HCT116 (cell line): ENCODE measurements at regions not wholly inside any gene's neighbourhood (a gene's known extent, or its start where the extent isn't known, plus 50 kb on each side); places are given as distances from the start of the nearest gene placed in this dataset.

Source experiments
- ATAC-seq: fragments of 200-7000 bp; cut with Tn5 transposase; 2 replicates; pipeline ENCODE4 v1.9.1; 2020; ENCODE audit warnings: mild to moderate bottlenecking, moderate library complexity
- BruUV-seq: library from RNA; stranded (reverse); fragments of 400-500 nt; replicated peaks from 2 replicates; lab custom pipeline; 2021; lab: Mats Ljungman, UMichigan
- CTCF ChIA-PET: fragments of 300-600 bp; sonication (Branson Sonifier 250); formaldehyde crosslinking; loops from one replicate; lab custom pipeline; 2021; ENCODE audit warnings: antibody characterized with exemption; lab: Charles Lee
- POLR2A ChIA-PET: fragments of 300-600, 350-600 bp; sonication (Branson Sonifier 250); formaldehyde crosslinking; loops from one replicate; lab custom pipeline; 2021; ENCODE audit warnings: antibody characterized with exemption; lab: Charles Lee
- RAD21 ChIA-PET, 2 experiments: fragments of 300-600 bp; sonication (Branson Sonifier 250); formaldehyde crosslinking; loops; one replicate each; lab custom pipeline; 2023; ENCODE audit warnings: low total read pairs in 2 of 2; ENCODE audit not compliant: uncharacterized antibody in 2 of 2, unreplicated experiment in 2 of 2, low non-redundant PET in 1 of 2; lab: Charles Lee
- DNase-seq: peaks from one replicate; pipeline ENCODE4 v3.0.0-alpha.2; 2010; ENCODE audit warnings: low read depth, low spot score
- H2AFZ ChIP-seq: fragments of 200-600 bp; shearing (Covaris generic), sonication (generic); 2 replicates; pipeline ENCODE4 v1.6.1; 2017; ENCODE audit warnings: low read depth, mixed run types, mixed read lengths, antibody characterized with exemption, low read length; ENCODE audit not compliant: poor library complexity, severe bottlenecking
- H3K27ac ChIP-seq: 2 replicates; pipeline ENCODE4 v1.5.1; 2012; ENCODE audit warnings: low read depth, low read length
- H3K27me3 ChIP-seq: fragments of 200-600 bp; sonication (generic); 2 replicates; pipeline ENCODE4 v1.6.1; 2016; ENCODE audit warnings: mixed run types, low read length, mixed read lengths; ENCODE audit not compliant: insufficient read depth
- H3K36me3 ChIP-seq, 2 experiments: fragments of 200-500 bp in 1 of 2; fragments of 200-600 bp in 1 of 2; sonication (Bioruptor generic) in 1 of 2; sonication (generic) in 1 of 2; 2 replicates each; pipeline versions ENCODE4 v1.5.1 to v1.6.1; 2014 to 2016; ENCODE audit warnings: low read length in 2 of 2, inconsistent platforms in 1 of 2, mixed read lengths in 1 of 2, mixed run types in 1 of 2; ENCODE audit not compliant: insufficient read depth in 2 of 2, control insufficient read depth in 1 of 2
- H3K4me1 ChIP-seq, 2 experiments: fragments of 200-600 bp in 1 of 2; sonication (generic) in 1 of 2; 2 replicates each; pipeline versions ENCODE4 v1.5.1 to v1.6.1; 2012 to 2017; ENCODE audit warnings: low read length in 2 of 2, inconsistent platforms in 1 of 2, mild to moderate bottlenecking in 1 of 2, mixed read lengths in 1 of 2, mixed run types in 1 of 2, moderate library complexity in 1 of 2; ENCODE audit not compliant: insufficient read depth in 2 of 2, control insufficient read depth in 1 of 2
- H3K4me2 ChIP-seq: fragments of 200-600 bp; sonication (generic); 2 replicates; pipeline ENCODE4 v1.6.1; 2017; ENCODE audit warnings: mixed run types, low read length, mixed read lengths
- H3K4me3 ChIP-seq, 2 experiments: fragments of 200-600 bp in 1 of 2; sonication (generic) in 1 of 2; replicated peaks in 1 of 2; 2 replicates each; pipeline ENCODE4 v1.5.1; 2011 to 2016; ENCODE audit warnings: low read length in 2 of 2, control low read depth in 1 of 2, low read depth in 1 of 2, mild to moderate bottlenecking in 1 of 2, mixed read lengths in 1 of 2, mixed run types in 1 of 2
- H3K79me2 ChIP-seq: fragments of 200-600 bp; sonication (generic); 2 replicates; pipeline ENCODE4 v1.6.1; 2017; ENCODE audit warnings: mild to moderate bottlenecking, mixed run types, low read length, moderate library complexity, mixed read lengths; ENCODE audit not compliant: insufficient read depth
- H3K9ac ChIP-seq: fragments of 200-600 bp; sonication (generic); 2 replicates; pipeline ENCODE4 v1.6.1; 2016; ENCODE audit warnings: low read length, mixed read lengths
- H3K9me2 ChIP-seq: fragments of 200-600 bp; sonication (generic), shearing (Covaris generic); 2 replicates; pipeline ENCODE4 v1.6.1; 2017; ENCODE audit warnings: mixed run types, mild to moderate bottlenecking, moderate library complexity; ENCODE audit not compliant: insufficient read depth
- H3K9me3 ChIP-seq, 2 experiments: fragments of 200-500 bp in 1 of 2; fragments of 200-600 bp in 1 of 2; sonication (Bioruptor generic) in 1 of 2; sonication (generic) in 1 of 2; 2 replicates each; pipeline ENCODE4 v1.6.1; 2014 to 2017; ENCODE audit warnings: low read length in 2 of 2, mixed read lengths in 2 of 2, inconsistent platforms in 1 of 2, low read depth in 1 of 2, mild to moderate bottlenecking in 1 of 2, mixed run types in 1 of 2, moderate library complexity in 1 of 2; ENCODE audit not compliant: control insufficient read depth in 1 of 2, insufficient read depth in 1 of 2
- H4K20me1 ChIP-seq: fragments of 200-600 bp; sonication (generic), shearing (Covaris generic); 2 replicates; pipeline ENCODE4 v1.6.1; 2017; ENCODE audit warnings: mixed run types, mild to moderate bottlenecking, moderate library complexity; ENCODE audit not compliant: insufficient read depth
- CBX3 ChIP-seq: IDR thresholded peaks from 2 replicates; pipeline ENCODE4 v1.6.1; 2012; ENCODE audit warnings: low read depth
- CEBPB ChIP-seq: IDR thresholded peaks from 2 replicates; pipeline ENCODE4 v1.6.1; 2012; ENCODE audit warnings: low read depth
- EGR1 ChIP-seq: IDR thresholded peaks from 2 replicates; pipeline ENCODE4 v1.6.1; 2012; ENCODE audit warnings: low read depth
- ELF1 ChIP-seq: IDR thresholded peaks from 2 replicates; pipeline ENCODE4 v1.6.1; 2012; ENCODE audit warnings: low read depth, borderline replicate concordance
- EZH2 ChIP-seq: fragments of 200-600 bp; sonication (generic); IDR thresholded peaks from 2 replicates; pipeline ENCODE4 v1.6.1; 2017; ENCODE audit warnings: antibody characterized with exemption, mixed run types
- FOSL1 ChIP-seq: IDR thresholded peaks from 2 replicates; pipeline ENCODE4 v1.6.1; 2012; ENCODE audit warnings: low read depth
- JUND ChIP-seq: IDR thresholded peaks from 2 replicates; pipeline ENCODE4 v1.6.1; 2012
- POLR2A ChIP-seq: IDR thresholded peaks from 2 replicates; pipeline ENCODE4 v1.7.0; 2011; ENCODE audit warnings: borderline replicate concordance; ENCODE audit not compliant: insufficient read depth, insufficient read length; ENCODE audit errors: extremely low read depth
- RAD21 ChIP-seq: IDR thresholded peaks from 2 replicates; pipeline ENCODE4 v1.6.1; 2012; ENCODE audit warnings: low read depth, mild to moderate bottlenecking
- SIN3A ChIP-seq: IDR thresholded peaks from 2 replicates; pipeline ENCODE4 v1.6.1; 2012; ENCODE audit warnings: low read depth
- SP1 ChIP-seq: IDR thresholded peaks from 2 replicates; pipeline ENCODE4 v1.6.1; 2012; ENCODE audit warnings: low read depth
- SRF ChIP-seq: IDR thresholded peaks from 2 replicates; pipeline ENCODE4 v1.6.1; 2012; ENCODE audit warnings: low read depth
- TCF7L2 ChIP-seq: IDR thresholded peaks from 2 replicates; pipeline ENCODE4 v1.7.0; 2011; ENCODE audit warnings: borderline replicate concordance, inconsistent platforms; ENCODE audit not compliant: insufficient read depth, insufficient read length; ENCODE audit errors: extremely low read depth
- YY1 ChIP-seq: IDR thresholded peaks from 2 replicates; pipeline ENCODE4 v1.6.1; 2011; ENCODE audit warnings: low read length, low read depth, moderate library complexity, mild to moderate bottlenecking; ENCODE audit not compliant: insufficient replicate concordance; ENCODE audit errors: extremely low read depth
- ZFX ChIP-seq: fragments of 450-650 bp; IDR thresholded peaks from 2 replicates; pipeline ENCODE4 v1.6.1; 2017
- intact Hi-C: fragments of 100-400 bp; cut with micrococcal nuclease; formaldehyde crosslinking; loops from 2 replicates; pipeline ENCODE4 v1.10.0; 2022
- TF ChIP-seq, protein P1 (sequence below): IDR thresholded peaks from 2 replicates; pipeline ENCODE4 v1.6.1; 2012; ENCODE audit warnings: low read depth
- TF ChIP-seq, protein P2 (sequence below): IDR thresholded peaks from 2 replicates; pipeline ENCODE4 v1.6.1; 2012
- TF ChIP-seq, protein P3 (sequence below): IDR thresholded peaks from 2 replicates; pipeline ENCODE4 v1.6.1; 2012

DNA sequence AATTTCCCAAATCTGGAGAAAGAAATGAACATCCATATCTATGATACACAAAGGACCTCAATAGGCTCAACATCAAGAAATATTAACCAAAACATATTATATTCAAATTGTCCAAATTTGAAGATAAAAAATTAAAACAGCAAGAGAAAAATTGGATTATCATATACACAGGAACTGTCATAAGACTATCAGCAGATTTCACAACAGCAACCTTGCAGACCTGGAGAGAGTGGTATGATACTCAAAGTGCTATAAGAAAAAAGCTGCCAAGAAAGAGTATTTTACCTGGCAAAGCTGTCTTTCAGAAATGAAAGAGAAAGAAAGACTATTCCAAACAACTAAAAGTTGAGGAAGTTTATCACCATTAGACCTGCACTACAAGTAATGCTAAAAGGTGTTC lies 711.9 kb upstream of the RAB6C start (continued):
- TF ChIP-seq, protein P1, sequence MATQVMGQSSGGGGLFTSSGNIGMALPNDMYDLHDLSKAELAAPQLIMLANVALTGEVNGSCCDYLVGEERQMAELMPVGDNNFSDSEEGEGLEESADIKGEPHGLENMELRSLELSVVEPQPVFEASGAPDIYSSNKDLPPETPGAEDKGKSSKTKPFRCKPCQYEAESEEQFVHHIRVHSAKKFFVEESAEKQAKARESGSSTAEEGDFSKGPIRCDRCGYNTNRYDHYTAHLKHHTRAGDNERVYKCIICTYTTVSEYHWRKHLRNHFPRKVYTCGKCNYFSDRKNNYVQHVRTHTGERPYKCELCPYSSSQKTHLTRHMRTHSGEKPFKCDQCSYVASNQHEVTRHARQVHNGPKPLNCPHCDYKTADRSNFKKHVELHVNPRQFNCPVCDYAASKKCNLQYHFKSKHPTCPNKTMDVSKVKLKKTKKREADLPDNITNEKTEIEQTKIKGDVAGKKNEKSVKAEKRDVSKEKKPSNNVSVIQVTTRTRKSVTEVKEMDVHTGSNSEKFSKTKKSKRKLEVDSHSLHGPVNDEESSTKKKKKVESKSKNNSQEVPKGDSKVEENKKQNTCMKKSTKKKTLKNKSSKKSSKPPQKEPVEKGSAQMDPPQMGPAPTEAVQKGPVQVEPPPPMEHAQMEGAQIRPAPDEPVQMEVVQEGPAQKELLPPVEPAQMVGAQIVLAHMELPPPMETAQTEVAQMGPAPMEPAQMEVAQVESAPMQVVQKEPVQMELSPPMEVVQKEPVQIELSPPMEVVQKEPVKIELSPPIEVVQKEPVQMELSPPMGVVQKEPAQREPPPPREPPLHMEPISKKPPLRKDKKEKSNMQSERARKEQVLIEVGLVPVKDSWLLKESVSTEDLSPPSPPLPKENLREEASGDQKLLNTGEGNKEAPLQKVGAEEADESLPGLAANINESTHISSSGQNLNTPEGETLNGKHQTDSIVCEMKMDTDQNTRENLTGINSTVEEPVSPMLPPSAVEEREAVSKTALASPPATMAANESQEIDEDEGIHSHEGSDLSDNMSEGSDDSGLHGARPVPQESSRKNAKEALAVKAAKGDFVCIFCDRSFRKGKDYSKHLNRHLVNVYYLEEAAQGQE, result no peak
- TF ChIP-seq TCF7L2 (no peak), CEBPB (no peak), EGR1 (no peak)

DNA sequence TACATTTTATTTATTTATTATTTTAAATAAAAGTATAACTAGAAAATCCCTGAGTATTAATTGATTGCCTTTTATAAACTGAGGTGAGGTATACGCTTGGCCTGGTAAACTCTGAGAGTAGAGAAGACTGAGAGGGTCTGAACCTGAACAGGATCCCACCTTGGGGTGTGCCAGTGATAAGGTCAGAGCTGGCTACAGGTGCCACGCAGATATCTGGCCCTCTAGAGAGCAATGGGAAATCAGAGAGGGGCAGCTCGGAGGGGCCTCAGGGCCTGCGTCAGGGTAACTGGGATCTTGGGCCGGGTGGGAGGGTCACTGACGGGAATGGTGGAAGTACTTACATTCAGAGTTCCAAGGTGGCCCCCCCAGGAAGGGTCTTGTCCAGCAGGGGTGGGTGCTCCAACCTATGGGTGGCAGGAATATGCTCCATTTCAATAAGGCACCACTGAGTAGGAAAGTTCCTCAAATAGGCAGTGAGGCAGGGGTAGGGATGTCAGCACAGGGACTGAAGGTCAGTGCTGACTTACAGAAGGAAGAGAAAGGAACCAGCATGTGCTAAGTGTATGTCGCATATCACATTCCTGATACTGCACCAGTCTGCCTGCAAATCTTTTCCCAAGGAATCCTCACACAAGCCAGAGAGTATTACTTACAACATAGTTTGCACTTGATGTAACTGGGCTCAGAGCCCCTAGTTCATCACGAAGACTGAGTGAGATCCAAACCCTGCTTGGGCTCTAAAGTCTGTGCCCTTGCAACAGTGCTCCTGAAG lies 706.0 kb upstream of the RAB6C start:
- no TSS peak for BruUV-seq
- Histone ChIP-seq H3K27me3 (no peaks in the 10 kb centered on the region; the same call in 1 of the 2 replicates), H3K4me1 (no peaks in the 10 kb centered on the region), H2AFZ (no peak overlapping the region), H3K9me2 (no peaks in the 10 kb centered on the region), H3K36me3 (no peaks in the 10 kb centered on the region), H3K79me2 (no peaks in the 10 kb centered on the region), H3K9me3 (no peaks in the 10 kb centered on the region), H3K9ac (no peak overlapping the region), H3K27ac (no peak overlapping the region), H3K4me3 (no peak overlapping the region), H4K20me1 (no peaks in the 10 kb centered on the region), H3K4me2 (no peak overlapping the region)
- RAD21 ChIA-PET, result no interaction called here
- ATAC-seq (no peak), DNase-seq (no peak)
- CTCF ChIA-PET, result no interaction called here
- POLR2A ChIA-PET, result no interaction called here
- intact Hi-C loops, result no loop called here
- TF ChIP-seq TCF7L2 (no peak), RAD21 (no peak), ELF1 (no peak), SRF (no peak), SP1 (no peak), JUND (no peak), EGR1 (no peak), ZFX (no peak), SIN3A (no peak), CEBPB (no peak), YY1 (no peak), FOSL1 (no peak), EZH2 (no peak), CBX3 (no peak), POLR2A (no peak)
- TF ChIP-seq, protein P1, result no peak
- TF ChIP-seq, protein P2, sequence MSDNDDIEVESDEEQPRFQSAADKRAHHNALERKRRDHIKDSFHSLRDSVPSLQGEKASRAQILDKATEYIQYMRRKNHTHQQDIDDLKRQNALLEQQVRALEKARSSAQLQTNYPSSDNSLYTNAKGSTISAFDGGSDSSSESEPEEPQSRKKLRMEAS, result no peak
- TF ChIP-seq, protein P3, sequence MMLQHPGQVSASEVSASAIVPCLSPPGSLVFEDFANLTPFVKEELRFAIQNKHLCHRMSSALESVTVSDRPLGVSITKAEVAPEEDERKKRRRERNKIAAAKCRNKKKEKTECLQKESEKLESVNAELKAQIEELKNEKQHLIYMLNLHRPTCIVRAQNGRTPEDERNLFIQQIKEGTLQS, result no peak
